Stimulated activated CD8-positive, alpha-beta memory T cell treated with anti-CD3 and anti-CD28 coated beads, Interleukin-12 subunit alpha, Interleukin-12 subunit beta, amount 100 ng/mL, for 4 hours (primary cell): ENCODE measurements at regions not wholly inside any gene's neighbourhood (a gene's known extent, or its start where the extent isn't known, plus 50 kb on each side); places are given as distances from the start of the nearest gene placed in this dataset.
"Not testable (repeated sequence)": the region's sequence is repeated elsewhere in the genome, so short reads cannot be mapped to it uniquely, and the experiment has no call there.

Experiments
- DNase-seq: peaks from one replicate; pipeline ENCODE4 v3.0.0-alpha.2; 2020; ENCODE audit warnings: low read depth

- DNase-seq: no peak
These were observed 109.3 kb upstream of the ZNF516 start for GRCh38 chr18:76604108-76604934.

GRCh38 chr18:76602191-76602590, 107.1 kb upstream of the ZNF516 start:
- no peak for DNase-seq

- DNase-seq: not testable (repeated sequence)
These were observed 105.0 kb upstream of the ZNF516 start for GRCh38 chr18:76600076-76600475.

- no peak for DNase-seq
These were observed 99.9 kb upstream of the ZNF516 start for GRCh38 chr18:76594966-76595365.

- DNase-seq: no peak
These were observed 98.8 kb upstream of the ZNF516 start for GRCh38 chr18:76593843-76594242.

GRCh38 chr18:76592981-76593381, 97.9 kb upstream of the ZNF516 start:
- DNase-seq: no peak

GRCh38 chr18:76592096-76592495, 97.1 kb upstream of the ZNF516 start:
- DNase-seq: no peak

- DNase-seq: no peak
These were observed 94.8 kb upstream of the ZNF516 start for GRCh38 chr18:76589866-76590265.

GRCh38 chr18:76589316-76589715, 94.3 kb upstream of the ZNF516 start:
- no peak for DNase-seq

GRCh38 chr18:76588601-76589226, 93.7 kb upstream of the ZNF516 start:
- DNase-seq: no peak

GRCh38 chr18:76587879-76588271, 92.8 kb upstream of the ZNF516 start:
- DNase-seq: no peak

- no peak for DNase-seq
These were observed 92.3 kb upstream of the ZNF516 start for GRCh38 chr18:76587147-76587878.

- no peak for DNase-seq
These were observed 89.6 kb upstream of the ZNF516 start for GRCh38 chr18:76584414-76585310.

GRCh38 chr18:76581261-76581660, 86.2 kb upstream of the ZNF516 start:
- DNase-seq: no peak

GRCh38 chr18:76580288-76580962, 85.4 kb upstream of the ZNF516 start:
- no peak for DNase-seq

GRCh38 chr18:76579301-76579695, 84.3 kb upstream of the ZNF516 start:
- DNase-seq: no peak

- no peak for DNase-seq
These were observed 83.7 kb upstream of the ZNF516 start for GRCh38 chr18:76578571-76579300.

- DNase-seq: no peak
These were observed 78.4 kb upstream of the ZNF516 start for GRCh38 chr18:76573325-76574025.

GRCh38 chr18:76572518-76573247, 77.6 kb upstream of the ZNF516 start:
- no peak for DNase-seq
